ENCODE measurements at regions not wholly inside any gene's neighbourhood (a gene's known extent, or its start where the extent isn't known, plus 50 kb on each side); places are given as distances from the start of the nearest gene placed in this dataset.

DNA sequence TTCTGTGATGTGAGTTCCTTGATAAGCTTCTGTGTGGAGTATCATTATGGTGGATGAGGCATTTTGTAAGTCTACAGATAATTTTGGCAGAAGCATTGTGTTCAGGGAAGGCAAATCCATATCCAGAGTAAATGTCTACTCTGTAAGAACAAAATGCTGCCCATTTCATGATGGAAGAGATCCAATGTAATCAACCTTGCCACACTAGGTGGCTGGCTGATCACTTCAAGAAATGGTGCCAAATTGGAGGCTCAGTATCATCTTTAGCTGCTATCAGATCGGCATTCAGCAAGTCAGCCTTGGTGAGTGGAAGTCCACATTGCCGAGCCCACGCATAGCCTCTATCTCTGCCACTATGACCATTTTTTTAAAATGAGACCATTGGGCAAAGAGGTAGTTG, 565.8 kb upstream of the USP24 start:
- no peak for TF ChIP-seq POLR2A (IDR thresholded peaks at IDR 0.05)
- TF ChIP-seq, protein P1, sequence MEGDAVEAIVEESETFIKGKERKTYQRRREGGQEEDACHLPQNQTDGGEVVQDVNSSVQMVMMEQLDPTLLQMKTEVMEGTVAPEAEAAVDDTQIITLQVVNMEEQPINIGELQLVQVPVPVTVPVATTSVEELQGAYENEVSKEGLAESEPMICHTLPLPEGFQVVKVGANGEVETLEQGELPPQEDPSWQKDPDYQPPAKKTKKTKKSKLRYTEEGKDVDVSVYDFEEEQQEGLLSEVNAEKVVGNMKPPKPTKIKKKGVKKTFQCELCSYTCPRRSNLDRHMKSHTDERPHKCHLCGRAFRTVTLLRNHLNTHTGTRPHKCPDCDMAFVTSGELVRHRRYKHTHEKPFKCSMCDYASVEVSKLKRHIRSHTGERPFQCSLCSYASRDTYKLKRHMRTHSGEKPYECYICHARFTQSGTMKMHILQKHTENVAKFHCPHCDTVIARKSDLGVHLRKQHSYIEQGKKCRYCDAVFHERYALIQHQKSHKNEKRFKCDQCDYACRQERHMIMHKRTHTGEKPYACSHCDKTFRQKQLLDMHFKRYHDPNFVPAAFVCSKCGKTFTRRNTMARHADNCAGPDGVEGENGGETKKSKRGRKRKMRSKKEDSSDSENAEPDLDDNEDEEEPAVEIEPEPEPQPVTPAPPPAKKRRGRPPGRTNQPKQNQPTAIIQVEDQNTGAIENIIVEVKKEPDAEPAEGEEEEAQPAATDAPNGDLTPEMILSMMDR (IDR thresholded peaks at IDR 0.05), result no peak
- TF ChIP-seq EP300 (IDR thresholded peaks at IDR 0.05), result no peak

All from tibial nerve (tissue), 4 donors.